Thoracic aorta (tissue), 2 donors: ENCODE measurements at regions not wholly inside any gene's neighbourhood (a gene's known extent, or its start where the extent isn't known, plus 50 kb on each side); places are given as distances from the start of the nearest gene placed in this dataset.

Experiments
- ATAC-seq: fragments of 150-250 bp; one replicate; pipeline ENCODE4 v1.8.0; 2017; ENCODE audit warnings: low read depth; ENCODE audit not compliant: insufficient number of reproducible peaks, low FRiP score
- DNase-seq: peaks from one replicate; pipeline ENCODE4 v3.0.0-alpha.2; 2020; ENCODE audit warnings: low spot score
- H3K27ac ChIP-seq, 2 donors: fragments of 200-600 bp; sonication (generic); 1 replicate in 1 of 2; 2 replicates in 1 of 2; pipeline ENCODE4 v1.5.1; 2016; ENCODE audit warnings: mild to moderate bottlenecking in 2 of 2, moderate library complexity in 2 of 2
- H3K27me3 ChIP-seq: fragments of 200-600 bp; sonication (generic); replicated peaks from 2 replicates; pipeline ENCODE4 v1.6.0; 2016; ENCODE audit warnings: mild to moderate bottlenecking; ENCODE audit not compliant: insufficient read depth
- H3K36me3 ChIP-seq: fragments of 200-600 bp; sonication (generic); one replicate; pipeline ENCODE4 v1.5.1; 2016
- H3K4me1 ChIP-seq, 2 donors: fragments of 200-600 bp; sonication (generic); 1 replicate in 1 of 2; 2 replicates in 1 of 2; pipeline versions ENCODE4 v1.5.1 to v1.6.0; 2016; ENCODE audit warnings: low read depth in 2 of 2, mild to moderate bottlenecking in 1 of 2; ENCODE audit not compliant: control insufficient read depth in 1 of 2
- H3K4me3 ChIP-seq: fragments of 200-600 bp; sonication (generic); 2 replicates; pipeline ENCODE4 v1.5.1; 2016; ENCODE audit warnings: mild to moderate bottlenecking
- H3K9me3 ChIP-seq: fragments of 200-600 bp; sonication (generic); 2 replicates; pipeline ENCODE4 v1.5.1; 2016
- CTCF ChIP-seq: fragments of 200-600 bp; sonication (generic); IDR thresholded peaks from one replicate; pipeline ENCODE4 v1.5.1; 2019; ENCODE audit warnings: antibody characterized with exemption

GRCh38 chr2:239821694-239822075 lies 203.5 kb downstream of the NDUFA10 start:
- ATAC-seq (no peak), DNase-seq (no peak)
- no peaks in the 10 kb centered on the region for H3K9me3 ChIP-seq
- peaks cover 0 to 23% of the 10 kb centered on the region in 2 donors for H3K4me1 ChIP-seq
- no peak for TF ChIP-seq CTCF
- no peak overlapping the region for H3K4me3 ChIP-seq
- H3K27me3 ChIP-seq, result no peaks in the 10 kb centered on the region
- no peak overlapping the region for H3K27ac ChIP-seq
- no peaks in the 10 kb centered on the region for H3K36me3 ChIP-seq

DNA sequence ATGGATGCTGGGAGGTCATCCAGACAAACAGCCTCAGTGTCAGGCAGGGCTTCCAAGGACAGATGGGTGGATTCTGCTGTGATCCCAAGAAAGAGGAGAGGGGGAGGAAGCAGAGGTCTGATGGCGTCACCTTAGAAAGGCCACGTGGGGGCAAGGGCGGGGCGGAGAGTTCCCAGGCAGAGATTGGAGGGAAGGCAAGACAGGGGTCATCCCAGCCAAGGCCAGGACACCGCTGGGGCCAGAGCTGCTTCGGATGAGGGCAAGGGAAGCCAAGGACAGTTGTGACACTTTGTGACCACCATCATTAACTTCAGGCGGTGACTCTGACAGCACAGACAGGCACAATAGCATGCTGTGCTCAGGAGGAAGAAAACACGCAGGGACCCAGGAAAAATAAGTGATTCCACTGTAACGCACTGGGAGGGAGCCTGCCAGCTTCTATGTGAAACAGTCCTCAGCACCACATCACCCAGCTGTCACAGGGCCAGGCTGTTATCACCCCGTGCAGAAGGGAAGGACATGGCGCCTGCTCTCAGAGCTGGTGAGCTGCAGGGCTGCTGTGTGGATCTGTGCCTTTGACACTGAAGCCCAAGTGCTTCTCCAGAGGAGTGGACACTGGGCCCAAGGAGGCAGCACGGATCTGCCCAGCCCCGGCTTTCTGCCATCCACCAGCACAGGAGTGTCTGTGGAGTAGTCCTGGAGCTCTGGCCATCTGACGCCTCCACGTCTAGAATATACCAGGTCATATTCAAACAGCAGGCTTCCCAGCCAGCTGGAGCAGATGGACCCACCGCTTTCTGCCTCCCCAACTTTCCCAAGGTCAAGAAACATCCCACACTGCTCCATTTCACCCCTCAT lies 204.1 kb downstream of the NDUFA10 start:
- H3K36me3 ChIP-seq, result no peaks in the 10 kb centered on the region
- H3K9me3 ChIP-seq, result no peaks in the 10 kb centered on the region
- no peak overlapping the region for H3K4me3 ChIP-seq
- peaks cover 0 to 23% of the 10 kb centered on the region in 2 donors for H3K4me1 ChIP-seq
- TF ChIP-seq CTCF, result no peak
- ATAC-seq, result no peak
- peak overlapping the region in 1 of 2 donors; percentile 27 for H3K27ac ChIP-seq
- DNase-seq, result peak; percentile 38
- no peaks in the 10 kb centered on the region for H3K27me3 ChIP-seq

DNA sequence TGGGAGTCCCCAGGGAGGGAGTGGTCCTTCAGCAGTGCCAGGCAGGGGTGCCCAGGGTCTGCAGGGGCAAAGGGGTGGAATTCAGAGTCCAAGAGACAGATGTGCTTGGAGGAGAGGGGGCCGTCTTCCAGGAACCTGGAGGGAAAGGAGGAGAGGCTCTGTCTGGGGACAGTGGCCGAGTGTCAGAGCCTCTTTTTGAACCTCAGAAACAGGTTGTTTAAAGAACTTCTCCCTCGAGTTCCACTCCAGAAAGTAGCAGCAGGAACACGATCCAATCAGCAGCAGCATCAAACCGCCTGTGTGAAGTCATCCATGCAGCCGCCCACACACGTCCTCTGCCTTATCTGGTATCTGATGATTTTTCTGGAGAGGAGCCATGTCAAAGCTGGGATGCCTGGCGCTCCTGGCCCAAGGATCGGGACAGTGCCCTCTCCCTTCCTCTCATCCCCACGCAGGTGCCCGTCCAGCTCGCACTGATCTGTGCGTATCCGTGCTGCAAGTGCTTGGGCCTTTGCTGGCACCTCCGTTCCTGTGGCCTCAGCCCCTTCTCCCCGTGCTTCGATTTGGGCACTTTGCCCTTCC lies 205.1 kb downstream of the NDUFA10 start:
- peaks cover 0 to 30% of the 10 kb centered on the region in 2 donors for H3K4me1 ChIP-seq
- DNase-seq, result no peak
- H3K4me3 ChIP-seq, result no peak overlapping the region
- H3K27ac ChIP-seq, result no peak overlapping the region
- no peaks in the 10 kb centered on the region for H3K36me3 ChIP-seq
- ATAC-seq, result no peak
- no peak for TF ChIP-seq CTCF
- no peaks in the 10 kb centered on the region for H3K9me3 ChIP-seq
- H3K27me3 ChIP-seq, result no peaks in the 10 kb centered on the region

GRCh38 chr2:239819091-239819973 lies 205.8 kb downstream of the NDUFA10 start:
- no peaks in the 10 kb centered on the region for H3K27me3 ChIP-seq
- no peak overlapping the region for H3K4me3 ChIP-seq
- ATAC-seq (no peak), DNase-seq (no peak)
- TF ChIP-seq CTCF, result no peak
- no peaks in the 10 kb centered on the region for H3K9me3 ChIP-seq
- H3K4me1 ChIP-seq, result peaks cover 0 to 37% of the 10 kb centered on the region in 2 donors
- no peaks in the 10 kb centered on the region for H3K36me3 ChIP-seq
- H3K27ac ChIP-seq, result no peak overlapping the region

- no peaks in the 10 kb centered on the region for H3K27me3 ChIP-seq
- DNase-seq, result no peak
- ATAC-seq, result no peak
- H3K27ac ChIP-seq, result no peak overlapping the region
- H3K36me3 ChIP-seq, result no peaks in the 10 kb centered on the region
- no peak overlapping the region for H3K4me3 ChIP-seq
- peaks cover 7 to 44% of the 10 kb centered on the region in 2 donors for H3K4me1 ChIP-seq
- no peak for TF ChIP-seq CTCF
- no peaks in the 10 kb centered on the region for H3K9me3 ChIP-seq
These were observed 206.6 kb downstream of the NDUFA10 start for GRCh38 chr2:239818531-239819011.
